Peyer's patch (tissue), 4 donors: ENCODE measurements at regions not wholly inside any gene's neighbourhood (a gene's known extent, or its start where the extent isn't known, plus 50 kb on each side); places are given as distances from the start of the nearest gene placed in this dataset.

ENCODE experiments used
- DNase-seq, 3 donors: peaks; one replicate each; pipeline ENCODE4 v3.0.0-alpha.2; 2017 to 2019
- H3K27ac ChIP-seq, 4 donors: fragments of 200-600 bp; sonication (generic); one replicate each; pipeline ENCODE4 v1.5.1; 2016 to 2019
- H3K27me3 ChIP-seq, 2 donors: fragments of 200-600 bp; sonication (generic); one replicate each; pipeline ENCODE4 v1.5.1; 2019
- H3K36me3 ChIP-seq, 3 donors: fragments of 200-600 bp; sonication (generic); one replicate each; pipeline ENCODE4 v1.5.1; 2016 to 2019
- H3K4me1 ChIP-seq, 4 donors: fragments of 200-600 bp; sonication (generic); one replicate each; pipeline ENCODE4 v1.5.1; 2016 to 2019
- H3K4me3 ChIP-seq, 4 donors: fragments of 200-600 bp; sonication (generic); 1 replicate in 3 of 4; 2 replicates in 1 of 4; pipeline ENCODE4 v1.5.1; 2016 to 2019; ENCODE audit warnings: mild to moderate bottlenecking in 1 of 4
- H3K9me3 ChIP-seq, 4 donors: fragments of 200-600 bp; sonication (generic); one replicate each; pipeline ENCODE4 v1.5.1; 2016 to 2019; ENCODE audit warnings: mild to moderate bottlenecking in 1 of 4
- POLR2A ChIP-seq, 2 donors: fragments of 450-650 bp; IDR thresholded peaks; one replicate each; pipeline ENCODE4 v1.5.1; 2017; ENCODE audit warnings: antibody characterized with exemption in 2 of 2, mild to moderate bottlenecking in 2 of 2, moderate library complexity in 2 of 2
- TF ChIP-seq, protein P1 (sequence below), 6 experiments: fragments of 450-650 bp in 4 of 6; fragments of 200-600 bp in 2 of 6; sonication (generic) in 1 of 6; IDR thresholded peaks; one replicate each; pipeline ENCODE4 v1.5.1; 2017 to 2019; ENCODE audit warnings: antibody characterized with exemption in 6 of 6, mild to moderate bottlenecking in 3 of 6, moderate library complexity in 1 of 6

DNA sequence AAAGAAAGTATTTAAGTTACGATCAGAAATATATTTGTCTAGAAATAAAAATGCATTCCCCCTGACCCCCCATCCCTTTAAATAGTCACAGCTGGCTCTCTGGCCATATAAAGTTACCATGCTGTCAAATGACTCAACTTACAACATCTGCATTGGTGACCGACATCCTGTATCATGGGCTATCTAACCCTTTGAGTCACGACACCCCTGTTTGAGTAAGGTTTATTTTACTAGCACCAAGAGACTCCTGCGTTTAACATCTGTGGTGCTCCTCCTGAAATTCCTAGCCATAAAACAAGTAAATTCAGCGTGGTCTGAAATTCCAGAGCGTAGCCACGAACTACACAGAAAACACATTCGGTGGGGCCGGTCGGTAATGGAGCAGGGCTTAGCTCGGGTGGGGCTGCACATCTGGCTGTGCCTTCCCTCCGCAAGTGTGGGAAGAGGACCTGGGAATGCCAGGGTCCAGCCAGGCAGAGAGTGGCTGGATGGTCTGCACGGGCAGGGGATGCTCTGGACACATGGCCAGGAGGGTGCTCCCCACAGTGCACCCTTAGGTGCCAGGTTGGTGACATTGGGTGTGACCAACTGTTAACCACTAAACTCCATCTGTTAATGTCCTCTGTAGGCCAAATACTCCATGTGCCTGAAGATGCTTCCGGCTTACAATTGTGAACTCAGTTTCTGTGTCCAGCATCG is 53.0 kb upstream of the CLDN14 start:
- Histone ChIP-seq H3K27me3 (no peaks in the 10 kb centered on the region), H3K27ac (no peak overlapping the region), H3K9me3 (no peaks in the 10 kb centered on the region), H3K36me3 (no peaks in the 10 kb centered on the region), H3K4me3 (no peak overlapping the region), H3K4me1 (no peaks in the 10 kb centered on the region)
- TF ChIP-seq POLR2A (IDR thresholded peaks at IDR 0.05), result no peak
- TF ChIP-seq, protein P1, sequence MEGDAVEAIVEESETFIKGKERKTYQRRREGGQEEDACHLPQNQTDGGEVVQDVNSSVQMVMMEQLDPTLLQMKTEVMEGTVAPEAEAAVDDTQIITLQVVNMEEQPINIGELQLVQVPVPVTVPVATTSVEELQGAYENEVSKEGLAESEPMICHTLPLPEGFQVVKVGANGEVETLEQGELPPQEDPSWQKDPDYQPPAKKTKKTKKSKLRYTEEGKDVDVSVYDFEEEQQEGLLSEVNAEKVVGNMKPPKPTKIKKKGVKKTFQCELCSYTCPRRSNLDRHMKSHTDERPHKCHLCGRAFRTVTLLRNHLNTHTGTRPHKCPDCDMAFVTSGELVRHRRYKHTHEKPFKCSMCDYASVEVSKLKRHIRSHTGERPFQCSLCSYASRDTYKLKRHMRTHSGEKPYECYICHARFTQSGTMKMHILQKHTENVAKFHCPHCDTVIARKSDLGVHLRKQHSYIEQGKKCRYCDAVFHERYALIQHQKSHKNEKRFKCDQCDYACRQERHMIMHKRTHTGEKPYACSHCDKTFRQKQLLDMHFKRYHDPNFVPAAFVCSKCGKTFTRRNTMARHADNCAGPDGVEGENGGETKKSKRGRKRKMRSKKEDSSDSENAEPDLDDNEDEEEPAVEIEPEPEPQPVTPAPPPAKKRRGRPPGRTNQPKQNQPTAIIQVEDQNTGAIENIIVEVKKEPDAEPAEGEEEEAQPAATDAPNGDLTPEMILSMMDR (IDR thresholded peaks at IDR 0.05), result no peak
- DNase-seq, result no peak

DNA sequence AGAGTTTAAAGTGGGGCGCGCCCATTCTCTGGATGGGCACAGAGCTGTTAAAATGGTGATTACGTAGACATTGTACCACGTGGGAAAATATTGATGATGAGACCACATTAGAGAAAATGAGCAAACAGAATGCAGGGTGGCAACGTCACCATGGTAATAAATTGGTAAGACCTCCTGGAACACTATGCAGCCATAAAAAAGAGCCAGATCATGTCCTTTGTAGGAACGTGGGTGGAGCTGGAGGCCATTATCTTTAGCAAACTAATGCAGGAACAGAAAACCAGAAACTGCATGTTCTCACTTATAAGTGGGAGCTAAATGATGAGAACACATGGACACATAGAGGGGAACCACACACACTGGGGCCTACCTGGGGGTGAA is 53.5 kb upstream of the CLDN14 start:
- H3K9me3 ChIP-seq, result no peaks in the 10 kb centered on the region
- no peak overlapping the region for H3K4me3 ChIP-seq

DNA sequence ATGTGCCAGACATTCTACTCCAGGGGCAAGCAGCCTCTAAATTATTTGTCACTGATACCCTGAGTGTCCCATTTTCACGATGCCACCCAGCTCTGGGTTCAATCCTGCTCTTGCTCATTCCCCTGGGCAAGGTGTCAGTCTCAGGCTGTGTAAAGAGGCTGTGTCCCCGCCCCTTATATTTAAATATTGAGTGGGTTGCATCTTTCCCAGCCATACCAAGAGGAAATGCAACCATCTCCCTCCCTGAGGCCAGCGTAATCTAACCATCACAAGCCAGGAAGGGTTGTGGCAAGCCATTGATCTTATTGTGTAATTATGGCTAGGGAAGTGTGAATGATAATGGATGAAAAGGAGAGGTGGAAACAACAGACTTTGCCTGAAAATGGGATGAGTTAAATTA is 54.7 kb upstream of the CLDN14 start:
- Histone ChIP-seq H3K27ac (no peak overlapping the region), H3K4me3 (no peak overlapping the region), H3K36me3 (no peaks in the 10 kb centered on the region), H3K27me3 (no peaks in the 10 kb centered on the region), H3K9me3 (no peaks in the 10 kb centered on the region), H3K4me1 (no peaks in the 10 kb centered on the region)
- TF ChIP-seq, protein P1 (IDR thresholded peaks at IDR 0.05), result no peak
- TF ChIP-seq POLR2A (IDR thresholded peaks at IDR 0.05), result no peak
- DNase-seq, result no peak

More for the DNA sequence above, 53.5 kb upstream of the CLDN14 start:
- H3K4me1 ChIP-seq, result no peaks in the 10 kb centered on the region
- H3K27ac ChIP-seq, result no peak overlapping the region
- H3K36me3 ChIP-seq, result no peaks in the 10 kb centered on the region
- TF ChIP-seq, protein P1 (IDR thresholded peaks at IDR 0.05), result no peak
- no peak for TF ChIP-seq POLR2A (IDR thresholded peaks at IDR 0.05)
- DNase-seq, result no peak
- H3K27me3 ChIP-seq, result no peaks in the 10 kb centered on the region

DNA sequence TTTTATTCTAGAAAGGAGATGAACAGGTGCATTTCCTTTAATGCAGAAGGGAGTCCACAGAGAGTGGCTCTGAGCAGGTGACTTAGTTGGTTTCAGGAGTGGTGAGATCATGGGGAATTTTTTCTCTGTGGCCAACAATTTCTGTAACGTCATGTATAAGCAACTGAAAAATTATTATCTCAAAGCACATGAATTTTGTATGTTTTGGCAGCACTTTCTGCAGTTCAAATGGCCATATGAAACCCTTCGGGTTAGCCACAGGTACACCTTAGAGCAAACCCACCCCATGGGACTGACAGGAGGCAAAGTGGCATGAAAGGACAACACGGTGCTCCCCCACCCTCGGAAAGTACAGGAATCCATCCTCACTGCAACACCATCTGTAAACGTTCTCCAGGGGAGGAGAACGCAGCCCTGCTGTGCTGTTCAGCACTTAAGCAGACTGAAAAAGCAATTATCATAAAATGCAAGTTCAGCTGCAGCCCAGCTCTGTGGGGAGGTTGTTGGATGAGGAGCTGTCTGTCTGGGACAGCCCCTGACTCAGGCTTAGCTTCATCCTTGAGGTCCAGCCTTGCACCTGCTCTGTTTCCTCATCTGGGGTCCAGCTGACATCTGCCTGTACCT is 55.8 kb upstream of the CLDN14 start:
- no peak for DNase-seq
- Histone ChIP-seq H3K36me3 (no peaks in the 10 kb centered on the region), H3K9me3 (no peaks in the 10 kb centered on the region), H3K27me3 (no peaks in the 10 kb centered on the region), H3K4me1 (no peaks in the 10 kb centered on the region), H3K27ac (no peak overlapping the region), H3K4me3 (no peak overlapping the region)
- TF ChIP-seq POLR2A (IDR thresholded peaks at IDR 0.05), result no peak
- TF ChIP-seq, protein P1 (IDR thresholded peaks at IDR 0.05), result no peak

DNA sequence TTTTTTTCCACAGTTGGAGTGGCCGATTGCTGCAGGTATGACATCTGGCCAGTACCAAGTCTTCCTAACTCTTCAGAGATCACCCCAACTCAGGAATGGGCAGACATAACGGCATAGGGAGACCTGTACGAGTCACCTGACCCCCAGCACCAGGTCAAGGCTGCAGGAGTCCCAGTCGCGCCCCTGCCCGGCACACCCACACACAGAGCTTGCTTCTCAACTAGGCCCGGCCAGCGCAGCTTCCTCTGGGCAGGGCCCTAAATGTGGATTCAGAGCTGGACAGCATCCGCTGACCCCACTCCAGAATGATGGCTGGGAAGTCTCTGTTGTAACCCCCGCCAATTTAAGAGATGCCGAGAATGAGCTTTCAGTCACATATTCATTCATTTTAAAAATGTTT is 58.8 kb upstream of the CLDN14 start:
- Histone ChIP-seq H3K27ac (no peak overlapping the region), H3K4me1 (no peaks in the 10 kb centered on the region), H3K4me3 (no peak overlapping the region), H3K36me3 (no peaks in the 10 kb centered on the region), H3K27me3 (no peaks in the 10 kb centered on the region), H3K9me3 (no peaks in the 10 kb centered on the region)
- no peak for DNase-seq
- TF ChIP-seq, protein P1 (IDR thresholded peaks at IDR 0.05), result no peak
- TF ChIP-seq POLR2A (IDR thresholded peaks at IDR 0.05), result no peak
